ENCODE measurements at regions not wholly inside any gene's neighbourhood (a gene's known extent, or its start where the extent isn't known, plus 50 kb on each side); places are given as distances from the start of the nearest gene placed in this dataset.

GRCh38 chr10:35998026-35998425, 355.9 kb upstream of the FZD8 start:
- Histone ChIP-seq H3K9me2 (replicated peaks; ENCODE audit: low read depth, low read length) (no peaks in the 10 kb centered on the region), H3F3A (ENCODE audit: low read depth) (no peaks in the 10 kb centered on the region)
- TF ChIP-seq EZH2phosphoT487 (IDR thresholded peaks at IDR 0.05; ENCODE audit: borderline replicate concordance): no peak
- no peak for TF ChIP-seq CTCF (conservative IDR thresholded peaks at IDR 0.05; ENCODE audit: low read length)

GRCh38 chr10:35995485-35995884, 353.4 kb upstream of the FZD8 start:
- TF ChIP-seq CTCF (conservative IDR thresholded peaks at IDR 0.05; ENCODE audit: low read length) (no peak), EZH2phosphoT487 (IDR thresholded peaks at IDR 0.05; ENCODE audit: borderline replicate concordance) (no peak)
- Histone ChIP-seq H3K9me2 (replicated peaks; ENCODE audit: low read depth, low read length) (no peaks in the 10 kb centered on the region), H3K79me2 (ENCODE audit: insufficient read depth, low read length) (no peaks in the 10 kb centered on the region), H3F3A (ENCODE audit: low read depth) (no peaks in the 10 kb centered on the region), H3K4me1 (ENCODE audit: insufficient read depth, low read length, poor library complexity, severe bottlenecking) (no peaks in the 10 kb centered on the region), H3K36me3 (ENCODE audit: insufficient read depth, low read length) (no peaks in the 10 kb centered on the region), H4K20me1 (ENCODE audit: insufficient read depth, low read length, poor library complexity, severe bottlenecking) (no peaks in the 10 kb centered on the region), H2AFZ (ENCODE audit: low read length) (no peak overlapping the region), H3K9me3 (ENCODE audit: insufficient read depth, low read depth, low read length) (no peaks in the 10 kb centered on the region), H3K27me3 (ENCODE audit: insufficient read depth, low read length, poor library complexity, severe bottlenecking) (no peaks in the 10 kb centered on the region), H3K4me3 (ENCODE audit: low read length, poor library complexity, severe bottlenecking) (no peak overlapping the region), H3K4me2 (ENCODE audit: low read depth, low read length, poor library complexity, severe bottlenecking) (no peak overlapping the region), H3K9ac (ENCODE audit: low read depth, low read length, poor library complexity, severe bottlenecking) (no peak overlapping the region)

More at GRCh38 chr10:35998026-35998425, 355.9 kb upstream of the FZD8 start:
- H3K9ac ChIP-seq (ENCODE audit: low read depth, low read length, poor library complexity, severe bottlenecking): no peak overlapping the region
- no peaks in the 10 kb centered on the region for H4K20me1 ChIP-seq (ENCODE audit: insufficient read depth, low read length, poor library complexity, severe bottlenecking)
- no peaks in the 10 kb centered on the region for H3K9me3 ChIP-seq (ENCODE audit: insufficient read depth, low read depth, low read length)
- no peak overlapping the region for H3K4me3 ChIP-seq (ENCODE audit: low read length, poor library complexity, severe bottlenecking)
- H3K36me3 ChIP-seq (ENCODE audit: insufficient read depth, low read length): no peaks in the 10 kb centered on the region
- no peak overlapping the region for H3K4me2 ChIP-seq (ENCODE audit: low read depth, low read length, poor library complexity, severe bottlenecking)
- H3K4me1 ChIP-seq (ENCODE audit: insufficient read depth, low read length, poor library complexity, severe bottlenecking): no peaks in the 10 kb centered on the region
- no peaks in the 10 kb centered on the region for H3K27me3 ChIP-seq (ENCODE audit: insufficient read depth, low read length, poor library complexity, severe bottlenecking)
- no peaks in the 10 kb centered on the region for H3K79me2 ChIP-seq (ENCODE audit: insufficient read depth, low read length)
- H2AFZ ChIP-seq (ENCODE audit: low read length): no peak overlapping the region

- Histone ChIP-seq H4K20me1 (ENCODE audit: insufficient read depth, low read length, poor library complexity, severe bottlenecking) (no peaks in the 10 kb centered on the region), H3K36me3 (ENCODE audit: insufficient read depth, low read length) (no peaks in the 10 kb centered on the region), H3K9me3 (ENCODE audit: insufficient read depth, low read depth, low read length) (no peaks in the 10 kb centered on the region), H3F3A (ENCODE audit: low read depth) (no peaks in the 10 kb centered on the region), H3K79me2 (ENCODE audit: insufficient read depth, low read length) (no peaks in the 10 kb centered on the region), H3K27me3 (ENCODE audit: insufficient read depth, low read length, poor library complexity, severe bottlenecking) (no peaks in the 10 kb centered on the region), H3K4me3 (ENCODE audit: low read length, poor library complexity, severe bottlenecking) (no peak overlapping the region), H3K4me2 (ENCODE audit: low read depth, low read length, poor library complexity, severe bottlenecking) (no peak overlapping the region), H2AFZ (ENCODE audit: low read length) (no peak overlapping the region), H3K9me2 (replicated peaks; ENCODE audit: low read depth, low read length) (no peaks in the 10 kb centered on the region), H3K4me1 (ENCODE audit: insufficient read depth, low read length, poor library complexity, severe bottlenecking) (no peaks in the 10 kb centered on the region), H3K9ac (ENCODE audit: low read depth, low read length, poor library complexity, severe bottlenecking) (no peak overlapping the region)
- TF ChIP-seq EZH2phosphoT487 (IDR thresholded peaks at IDR 0.05; ENCODE audit: borderline replicate concordance) (no peak), CTCF (conservative IDR thresholded peaks at IDR 0.05; ENCODE audit: low read length) (no peak)
Observed at GRCh38 chr10:35993591-35994515, 351.8 kb upstream of the FZD8 start.

All from Loucy (cell line).